Inferior parietal cortex (tissue), 1 donor: ENCODE measurements at regions not wholly inside any gene's neighbourhood (a gene's known extent, or its start where the extent isn't known, plus 50 kb on each side); places are given as distances from the start of the nearest gene placed in this dataset.

Experiments used
- DNase-seq: peaks from one replicate; pipeline ENCODE4 v3.0.0-alpha.2; 2016; ENCODE audit errors: extremely low spot score

DNA sequence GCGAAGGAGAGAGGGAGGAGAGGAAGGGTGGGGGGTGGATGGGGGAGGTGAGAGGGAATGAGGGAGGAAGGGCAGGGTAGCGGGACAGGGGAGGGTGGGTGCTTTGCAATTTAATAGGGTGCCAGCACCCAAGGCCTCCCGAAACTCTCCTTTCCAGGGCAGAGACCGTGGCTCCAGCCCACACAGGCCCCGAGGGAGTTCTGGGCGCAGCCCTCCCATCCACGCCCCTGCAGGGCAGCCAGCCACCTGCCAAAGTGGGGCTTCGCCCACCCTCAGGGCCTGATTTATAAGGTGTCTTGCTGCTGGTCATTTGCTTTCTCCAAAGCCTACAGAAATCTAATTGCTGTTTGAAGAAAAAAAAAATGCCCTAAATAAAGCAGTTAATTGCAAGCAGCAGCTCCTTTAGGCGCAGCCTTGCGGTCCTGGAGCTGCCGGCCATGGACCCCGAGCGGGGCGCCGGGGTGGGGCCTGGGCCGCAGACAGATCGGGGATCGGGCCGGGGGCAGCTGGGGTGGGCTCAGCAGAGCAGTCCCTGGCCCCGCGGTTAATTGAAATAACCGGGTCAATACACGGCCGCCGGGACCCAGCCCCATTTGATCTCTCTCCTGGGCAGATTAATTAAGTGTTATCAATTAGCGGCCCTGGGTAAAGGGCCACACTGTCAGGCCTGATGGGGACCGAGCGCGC is 106.0 kb upstream of the NKX1-1 start:
- DNase-seq = no peak

DNA sequence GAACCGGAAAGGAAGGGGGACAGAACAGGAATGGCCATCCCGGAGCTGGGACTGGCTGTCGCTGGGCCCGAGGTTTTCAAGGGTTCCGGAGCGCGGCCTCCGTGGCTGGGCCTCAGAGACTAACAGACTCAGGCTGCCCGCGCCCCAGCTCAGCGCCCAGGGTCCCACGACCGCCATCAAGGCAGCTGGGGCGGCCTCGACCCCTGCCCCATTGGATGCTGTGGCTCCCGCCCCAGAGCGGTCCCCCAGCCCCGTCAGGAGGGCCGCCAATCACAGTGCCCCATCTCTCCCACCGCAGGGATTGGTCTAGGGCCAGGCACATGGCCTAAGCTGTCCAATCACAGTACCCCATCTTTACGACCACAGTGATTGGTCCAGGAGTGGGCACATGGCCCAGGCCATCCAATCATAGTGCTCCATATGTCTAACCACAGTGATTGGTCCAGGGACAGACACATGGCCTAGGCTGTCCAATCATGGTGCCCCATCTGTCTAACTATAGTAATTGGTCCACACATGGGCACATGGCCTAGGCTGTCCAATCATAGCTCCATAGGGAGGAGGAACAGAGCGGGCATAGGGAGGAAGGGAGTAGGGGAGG is 105.3 kb upstream of the NKX1-1 start:
- no peak for DNase-seq

DNA sequence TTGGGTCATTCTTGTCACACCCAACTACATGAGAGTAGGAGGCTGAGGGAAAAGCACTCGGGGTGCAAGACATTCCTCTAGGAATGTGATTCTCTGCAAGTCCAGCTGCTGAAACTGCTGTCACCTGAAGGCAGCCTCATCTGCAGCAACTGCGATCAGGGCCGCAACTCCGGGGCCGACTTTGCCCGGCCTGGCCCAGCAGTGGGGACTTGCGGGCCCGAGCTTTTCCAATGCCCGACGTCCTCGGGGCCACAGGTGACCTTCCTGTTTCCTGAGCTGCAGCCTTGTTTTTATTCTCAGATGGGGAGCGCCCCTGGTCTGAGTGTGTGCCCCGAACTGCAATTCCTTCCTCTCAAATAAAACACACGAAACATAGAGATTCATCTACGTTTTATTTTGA is 104.7 kb upstream of the NKX1-1 start:
- DNase-seq = no peak

DNA sequence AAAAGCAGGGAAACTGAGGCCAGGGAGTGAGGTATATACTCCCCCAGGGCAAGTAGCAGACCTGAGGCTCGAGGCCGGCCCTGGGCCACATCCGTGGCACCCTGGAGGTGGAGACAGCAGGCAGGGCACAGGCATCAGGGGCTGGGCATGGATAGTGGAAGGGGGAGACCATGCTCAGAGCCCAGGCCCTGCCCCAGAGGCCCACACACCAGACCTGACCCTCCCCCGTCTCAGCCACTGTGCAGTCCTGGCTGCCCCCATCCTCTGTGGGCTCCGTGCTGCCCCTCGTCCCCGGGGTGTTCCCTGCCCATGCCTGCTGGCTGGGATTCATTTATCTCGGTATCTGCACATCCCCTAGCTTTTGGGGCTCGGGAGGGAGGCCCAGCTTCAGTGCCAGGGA is 103.1 kb upstream of the NKX1-1 start:
- no peak for DNase-seq

DNA sequence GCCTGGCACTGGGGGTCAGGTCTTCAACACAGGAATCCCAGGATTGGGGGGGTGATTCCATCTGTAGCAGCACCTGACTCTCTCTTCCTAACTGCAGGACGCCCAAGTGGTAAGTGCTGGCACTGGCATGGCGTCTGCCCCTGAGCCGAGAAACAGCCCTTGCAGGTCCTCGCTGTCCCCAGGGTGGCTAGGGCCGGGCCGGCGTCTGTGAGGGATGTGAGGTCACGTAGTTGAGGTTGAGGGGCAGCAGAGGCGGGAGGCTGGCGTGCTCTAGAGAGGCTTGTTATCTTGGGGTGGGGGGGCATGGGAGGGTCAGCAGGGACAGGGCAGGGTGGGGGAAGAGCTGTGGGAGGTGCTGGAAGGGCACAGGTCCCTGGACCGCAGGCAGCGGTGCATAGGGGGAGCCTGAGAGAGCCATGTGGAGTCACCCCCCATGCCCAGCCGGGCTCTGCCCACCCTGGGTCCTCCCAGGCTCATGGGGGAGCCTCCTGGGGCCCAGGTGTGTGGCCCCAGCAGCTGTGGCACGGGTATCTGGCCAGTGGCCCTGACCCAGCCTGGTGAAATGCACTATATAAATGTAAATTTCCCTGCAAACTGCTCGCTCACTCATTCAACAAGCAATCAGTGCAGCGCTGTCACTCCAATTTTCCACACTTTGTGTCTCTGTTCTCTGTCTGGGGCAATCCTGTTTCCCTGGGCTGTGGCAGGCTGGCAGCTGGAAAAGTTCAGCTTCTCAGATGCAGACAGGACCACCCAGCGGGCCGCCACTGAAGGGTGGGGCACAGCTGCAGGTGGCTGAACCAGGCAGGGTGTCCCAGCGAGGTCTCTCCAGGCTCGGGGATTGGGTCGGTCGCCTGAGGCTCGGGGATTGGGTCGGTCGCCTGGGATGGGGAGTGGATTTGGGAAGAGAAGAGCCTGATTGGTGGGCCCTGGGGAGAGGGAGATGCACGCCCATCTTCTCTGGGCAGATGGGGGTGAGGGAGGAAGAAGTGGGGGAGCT is 102.2 kb upstream of the NKX1-1 start:
- no peak for DNase-seq

DNA sequence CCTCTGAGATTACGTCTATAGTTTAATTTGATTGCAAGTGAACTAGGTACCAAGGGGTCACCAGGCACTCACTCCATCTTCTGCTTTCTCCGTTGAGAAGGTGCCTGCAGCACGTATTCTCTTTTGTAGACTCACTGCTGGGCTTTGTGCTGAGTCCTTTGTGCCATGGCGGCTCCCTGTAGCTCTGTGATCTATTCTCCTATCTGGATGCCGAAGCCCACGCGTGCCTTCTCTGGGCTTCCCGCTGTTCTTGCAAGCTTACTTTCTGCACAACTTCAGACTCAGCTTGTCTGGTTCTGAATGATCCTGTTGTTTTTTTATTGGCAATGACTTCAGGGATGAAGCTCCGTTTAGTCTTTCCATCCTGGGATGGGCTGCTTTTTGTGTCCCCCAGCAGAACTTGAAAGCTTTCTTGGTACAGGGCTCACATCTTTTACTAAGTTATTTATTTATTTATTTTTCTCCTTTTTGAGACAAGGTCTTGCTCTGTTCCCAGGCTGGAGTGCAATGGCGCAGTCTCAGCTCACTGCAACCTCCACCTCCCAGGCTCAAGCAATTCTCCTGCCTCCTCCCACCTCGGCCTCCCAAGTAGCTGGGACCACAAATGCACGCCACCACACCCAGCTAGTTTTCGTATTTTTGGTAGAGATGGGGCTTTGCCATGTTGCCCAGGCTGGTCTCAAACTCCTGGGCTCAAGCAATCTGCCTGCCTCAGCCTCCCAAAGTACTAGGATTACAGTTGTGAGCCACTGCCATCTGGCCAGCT is 100.9 kb upstream of the NKX1-1 start:
- no peak for DNase-seq

DNA sequence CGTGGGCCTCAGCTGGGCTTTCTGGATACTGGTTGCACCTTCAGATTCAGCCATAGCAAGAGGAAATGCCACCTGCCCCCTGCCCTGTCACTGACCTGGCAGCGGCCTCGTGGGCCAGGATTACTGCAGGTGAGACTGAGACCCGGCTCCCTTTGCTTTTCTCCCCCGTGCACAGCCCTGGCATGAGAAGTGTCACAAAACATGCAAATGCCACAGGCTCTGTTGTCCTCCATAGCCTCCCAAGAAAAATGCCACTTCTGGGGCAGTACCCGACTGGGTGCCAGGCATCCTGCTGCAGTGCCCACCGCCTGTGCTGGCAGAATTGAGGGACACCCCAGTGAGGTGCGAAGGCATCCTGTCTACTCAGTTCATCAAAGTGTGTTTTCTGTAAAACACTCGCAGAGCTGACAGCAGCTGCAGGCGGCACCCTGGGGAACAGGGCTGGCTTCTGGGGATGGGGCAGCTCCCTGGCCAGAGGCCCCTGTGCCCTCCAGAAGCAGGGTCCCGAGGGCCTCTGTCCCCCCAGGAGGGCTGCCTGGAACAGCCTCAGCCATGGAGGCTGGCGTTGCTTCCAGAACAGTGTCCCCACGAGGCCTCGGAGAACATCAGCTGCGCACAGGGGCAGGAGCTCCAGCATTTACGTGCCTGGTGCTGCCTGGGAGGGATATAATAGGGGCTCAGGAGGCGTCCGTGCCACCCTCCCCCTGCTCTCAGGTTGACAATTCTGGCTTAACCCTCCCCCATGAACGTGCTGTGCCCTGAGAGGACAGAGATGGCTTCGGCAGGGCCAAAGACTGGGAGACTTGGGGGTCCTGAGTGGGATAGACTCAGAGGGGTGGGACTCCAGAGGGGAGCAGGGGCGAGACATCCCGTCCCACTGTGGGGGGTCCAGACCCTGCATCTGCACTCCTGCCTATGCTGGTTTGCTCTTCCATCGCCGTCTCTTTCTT is 99.5 kb upstream of the NKX1-1 start:
- no peak for DNase-seq

DNA sequence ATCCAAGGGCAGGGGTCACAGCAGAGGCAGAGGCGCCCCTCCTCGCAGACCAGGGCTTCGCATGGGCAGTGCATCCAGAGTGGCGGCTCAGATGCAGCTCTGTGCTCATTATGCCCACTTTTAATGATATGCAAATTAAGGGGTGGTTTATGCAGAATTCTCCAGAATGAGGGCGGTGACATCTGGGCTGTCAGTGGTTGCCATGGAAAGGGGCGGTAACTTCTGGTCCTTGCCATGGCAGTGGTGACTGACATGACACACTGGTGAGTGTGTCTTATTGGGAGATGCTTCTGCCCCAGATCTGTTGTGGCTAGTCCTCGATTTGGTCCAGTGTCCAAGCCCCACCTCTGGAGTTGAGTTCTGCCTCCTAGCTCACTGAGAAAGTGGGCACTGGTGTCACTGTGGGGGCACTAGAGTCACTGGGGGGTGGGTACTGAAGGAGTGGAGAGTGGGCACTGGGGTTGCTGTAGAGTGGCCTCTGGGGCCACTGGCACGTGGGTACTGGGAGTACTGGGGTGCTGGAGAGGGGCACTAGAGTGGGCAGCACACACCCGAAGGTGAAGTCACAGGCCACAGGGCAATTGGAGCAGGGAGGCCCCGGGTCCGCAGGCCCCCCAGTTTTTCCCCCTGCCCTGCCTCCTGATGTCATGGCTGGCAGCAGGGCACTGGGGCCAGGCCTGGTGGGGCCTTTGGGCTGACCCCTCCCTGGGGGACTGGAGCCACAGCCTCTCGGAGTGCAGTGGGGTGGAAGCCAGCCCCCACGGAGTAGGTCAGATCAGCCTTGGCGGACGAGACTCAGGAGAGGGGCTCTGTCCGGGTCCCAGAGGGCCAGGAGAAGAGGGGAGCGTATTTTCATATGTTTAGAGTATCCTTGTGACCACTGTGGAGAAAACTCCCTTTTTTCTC is 98.6 kb upstream of the NKX1-1 start:
- DNase-seq = no peak

DNA sequence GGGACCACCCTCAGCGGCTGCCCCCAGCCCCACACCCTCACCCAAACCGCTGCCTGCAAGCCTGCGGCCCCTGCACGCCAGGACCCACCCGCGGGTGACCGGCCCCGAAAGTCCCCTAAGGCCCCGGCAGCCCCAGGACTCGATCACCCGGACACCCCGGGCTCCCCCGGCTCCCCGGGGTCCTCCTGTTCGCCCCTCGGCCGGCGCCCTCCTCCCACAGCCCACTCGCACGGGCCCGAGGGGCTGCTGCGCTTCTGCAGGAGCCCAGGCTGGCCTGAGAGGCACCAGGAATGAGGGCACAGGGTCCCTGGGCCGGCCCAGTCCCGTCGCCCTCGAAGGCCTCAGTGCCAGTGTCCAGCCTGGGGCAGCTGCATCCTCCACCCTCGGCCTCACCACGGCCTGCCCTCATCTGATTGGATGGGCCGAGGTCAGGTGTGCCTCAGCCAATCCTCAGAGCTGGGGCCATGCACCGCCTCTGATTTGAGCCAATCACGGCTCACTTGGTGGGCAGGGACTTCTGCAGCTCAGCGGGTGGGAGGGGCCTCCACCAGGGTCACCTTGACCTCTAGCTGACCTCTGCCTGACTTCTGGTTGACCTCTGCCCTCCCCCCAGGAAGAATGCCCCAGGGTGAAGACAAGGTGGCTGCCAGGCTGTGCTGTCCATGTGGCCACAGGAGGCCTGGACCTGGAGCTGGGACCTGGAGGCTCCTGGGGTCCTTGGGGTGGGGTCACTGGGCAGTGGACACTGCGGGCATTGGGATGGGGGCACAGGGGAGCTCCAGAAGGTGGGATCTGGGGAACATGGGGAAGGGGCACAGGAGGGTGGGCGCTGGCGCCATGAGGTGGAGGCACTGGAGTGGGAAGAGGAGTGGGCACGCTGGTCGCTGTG is 97.6 kb upstream of the NKX1-1 start:
- no peak for DNase-seq

DNA sequence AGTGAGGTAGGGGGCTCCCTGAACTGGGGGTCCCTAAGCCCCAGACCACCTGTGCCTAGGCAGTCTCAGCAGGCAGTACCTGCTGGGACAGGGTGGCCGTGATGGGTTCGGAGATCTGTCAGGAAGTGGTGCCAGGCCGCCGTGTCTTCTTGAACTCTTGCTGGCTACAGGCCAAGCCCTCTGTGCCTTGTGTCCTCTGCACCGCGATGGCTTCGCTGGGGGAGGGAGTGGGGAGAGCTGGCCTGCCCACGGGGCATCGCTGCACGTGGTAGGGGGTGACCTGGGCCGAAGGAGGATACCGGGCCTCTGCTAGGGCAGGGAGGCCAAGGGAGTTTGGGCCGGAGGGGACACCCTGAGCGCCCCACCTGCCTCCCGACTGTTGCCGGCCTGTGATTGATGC is 96.7 kb upstream of the NKX1-1 start:
- DNase-seq = no peak

DNA sequence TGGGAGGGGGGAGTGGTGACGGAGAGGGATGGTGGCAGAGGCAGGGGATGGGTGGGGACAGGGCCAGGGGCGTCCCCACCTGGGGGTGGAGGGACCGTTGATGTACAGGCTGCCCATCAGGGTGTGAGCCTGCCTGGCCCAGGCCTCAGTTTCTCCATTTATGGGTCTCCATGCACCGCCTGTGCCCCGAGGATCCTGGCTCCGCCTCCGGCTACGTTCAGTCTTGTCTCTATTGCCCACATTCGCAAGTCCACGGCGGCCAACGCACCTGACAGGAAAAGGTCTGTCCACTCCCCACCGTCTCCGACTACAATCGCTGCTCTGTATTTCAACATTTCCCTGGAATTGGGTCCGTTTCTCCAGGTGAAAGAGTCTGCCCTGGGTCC is 96.3 kb upstream of the NKX1-1 start:
- DNase-seq = no peak

DNA sequence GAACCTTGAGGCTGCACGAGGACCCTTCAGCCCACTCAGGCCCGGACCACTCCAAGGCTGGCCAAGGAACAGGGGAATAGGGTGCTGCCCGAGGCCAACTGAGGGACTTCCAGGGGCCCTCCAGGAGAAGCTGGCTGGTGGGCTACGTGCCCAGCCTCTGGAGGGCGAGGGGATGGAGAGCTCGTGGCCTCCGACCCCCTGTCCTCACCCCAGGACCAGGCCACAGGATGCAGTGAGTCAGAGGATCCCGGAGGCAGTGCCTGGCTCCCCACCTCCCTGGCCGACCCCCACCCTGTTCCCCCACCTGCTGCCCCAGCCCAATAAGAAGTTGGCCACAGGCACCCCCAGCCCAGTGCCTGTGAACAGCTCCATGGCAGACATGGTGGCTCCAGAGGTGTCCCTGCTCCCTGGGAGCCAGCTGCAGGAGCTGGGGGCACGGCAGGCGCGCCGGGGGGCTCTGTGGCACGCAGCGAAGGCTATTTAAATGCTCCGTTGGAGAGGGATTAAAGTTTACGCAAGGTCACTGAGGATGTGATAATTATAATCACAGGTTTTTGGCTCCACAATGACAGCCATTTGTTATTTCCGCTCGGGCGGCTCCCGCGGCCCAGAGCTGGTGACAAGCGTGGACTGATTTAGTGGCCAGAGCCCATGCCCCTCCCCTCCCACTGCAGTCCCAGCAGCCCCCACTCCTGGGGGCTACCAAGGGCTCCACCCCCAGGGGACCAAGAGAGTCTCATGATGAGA is 95.7 kb upstream of the NKX1-1 start:
- DNase-seq = no peak

DNA sequence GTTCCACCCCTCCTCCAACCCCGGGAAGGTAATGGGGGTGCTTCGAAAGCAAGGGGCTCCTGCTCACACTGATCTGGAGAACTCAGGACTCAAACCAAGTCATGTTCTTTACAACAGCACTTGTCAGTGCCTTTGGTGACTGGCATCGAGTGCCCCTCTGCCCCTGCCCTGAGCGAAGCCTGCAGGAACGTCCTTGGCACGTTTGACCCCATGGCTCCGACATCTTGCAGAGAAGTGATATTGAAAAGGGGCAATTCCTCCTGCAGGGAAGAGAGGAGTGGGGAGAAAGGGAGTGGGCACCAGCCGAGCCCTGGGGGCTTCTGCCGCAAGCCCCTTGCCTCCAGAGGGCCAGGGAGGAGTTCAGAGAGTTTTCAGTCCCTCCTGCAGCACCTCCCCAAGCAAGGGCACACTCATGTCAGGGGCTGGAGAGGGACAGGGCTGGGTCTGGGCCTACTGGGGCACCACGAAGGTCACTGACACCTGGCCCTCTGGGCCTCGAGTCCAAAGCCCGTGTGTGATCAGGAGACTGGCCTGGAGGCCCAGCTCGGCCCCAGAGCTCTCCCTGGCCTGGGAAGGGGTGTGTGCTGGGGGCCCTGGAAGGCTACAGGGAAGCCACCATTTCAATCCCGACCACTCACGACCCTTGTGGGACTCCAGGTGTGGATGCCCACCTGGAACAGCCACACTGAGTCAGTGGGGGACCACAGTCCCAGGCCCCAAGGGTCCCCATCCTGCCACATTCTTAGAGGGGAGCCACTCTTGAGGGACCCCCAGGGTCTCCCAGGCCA is 94.9 kb upstream of the NKX1-1 start:
- no peak for DNase-seq

DNA sequence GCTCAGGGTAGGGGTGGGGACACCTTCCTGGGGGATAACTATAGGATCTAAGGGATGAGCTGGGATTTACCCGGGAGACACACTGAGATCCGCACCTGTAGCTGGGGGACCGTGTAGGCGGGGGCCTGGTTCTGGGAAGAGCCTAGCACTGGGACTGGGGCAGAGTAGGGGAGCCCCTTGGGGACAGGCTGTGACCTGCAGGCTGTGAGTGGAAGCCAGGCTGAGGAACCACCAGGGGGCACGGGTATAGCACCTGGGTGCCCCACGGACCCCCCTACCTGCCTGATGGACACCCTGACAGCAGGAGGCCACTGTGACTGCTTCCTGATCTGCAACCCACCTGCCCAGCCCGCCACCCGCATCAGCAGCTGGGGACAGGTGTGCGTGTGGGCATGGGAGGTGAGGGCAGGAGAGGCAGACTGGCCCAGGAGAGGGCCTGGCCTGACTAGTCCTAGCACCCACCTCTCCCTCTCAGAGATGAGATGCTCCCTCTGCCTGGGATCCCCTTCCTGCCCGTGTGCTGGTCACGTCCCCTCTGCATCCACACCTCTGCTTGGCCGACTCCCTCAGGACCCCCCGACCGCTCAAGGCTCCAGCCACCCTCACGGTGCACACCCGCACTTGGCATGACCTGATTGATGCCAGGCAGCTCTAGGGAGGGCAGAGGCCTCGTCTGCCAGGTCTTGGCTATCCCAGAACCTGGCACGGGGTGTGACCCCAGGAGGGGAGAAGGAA is 94.2 kb upstream of the NKX1-1 start:
- DNase-seq = no peak

DNA sequence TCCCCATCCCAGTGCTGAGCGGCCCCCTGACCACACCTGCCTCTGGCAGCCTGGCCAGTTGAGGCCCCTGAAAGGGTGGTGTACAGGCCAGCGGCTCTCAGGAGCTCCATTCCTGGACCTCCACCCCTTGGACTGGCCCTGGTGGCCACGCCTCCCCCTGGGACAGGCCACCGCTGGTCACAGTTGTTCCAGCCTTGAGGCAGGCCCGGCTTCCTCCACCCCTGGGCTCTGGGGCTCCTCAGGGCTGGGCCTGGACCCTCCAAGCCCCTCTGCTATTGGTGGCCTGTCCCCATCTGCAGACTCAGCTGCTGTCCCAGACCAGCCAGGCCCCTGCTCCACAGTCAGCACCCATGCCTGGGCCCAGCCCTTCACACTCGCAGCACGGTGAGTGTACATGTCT is 93.2 kb upstream of the NKX1-1 start:
- no peak for DNase-seq

DNA sequence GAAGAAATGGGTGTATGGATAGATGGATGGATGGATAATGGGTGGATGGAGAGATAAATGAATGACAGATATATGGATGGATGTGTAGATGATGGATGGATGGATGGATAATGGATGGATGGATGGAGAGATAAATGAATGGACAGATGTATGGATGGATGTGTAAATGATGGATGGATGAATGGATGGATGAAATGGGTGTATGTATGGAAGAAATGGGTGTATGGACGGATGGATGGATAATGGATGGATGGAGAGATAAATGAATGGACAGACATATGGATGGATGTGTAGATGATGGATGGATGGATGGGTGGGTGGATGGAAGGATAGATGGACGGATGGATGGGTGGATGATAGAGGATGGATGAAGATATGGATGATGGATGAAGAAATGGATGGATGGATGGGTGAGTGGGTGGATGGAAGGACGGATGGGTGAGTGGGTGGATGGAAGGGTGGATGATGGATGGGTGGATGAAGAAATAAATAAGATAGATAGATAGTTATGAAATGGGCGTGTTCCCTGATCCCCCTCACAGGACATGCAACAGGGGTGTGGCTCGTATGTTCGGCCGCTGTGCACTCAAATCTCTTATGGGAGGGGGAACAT is 91.1 kb upstream of the NKX1-1 start:
- no peak for DNase-seq
